Posterior cingulate gyrus (tissue), 11 donors: ENCODE measurements at regions not wholly inside any gene's neighbourhood (a gene's known extent, or its start where the extent isn't known, plus 50 kb on each side); places are given as distances from the start of the nearest gene placed in this dataset.

Experiments
- DNase-seq, 10 donors: peaks; one replicate each; pipeline versions ENCODE4 v3.0.0 to v3.0.0-alpha.2; 2020 to 2021; ENCODE audit warnings: mixed read lengths in 3 of 10
- intact Hi-C: fragments of 100-400 bp; cut with DNase I; formaldehyde crosslinking; loops from one replicate; pipeline ENCODE4 v1.15.1; 2023

DNA sequence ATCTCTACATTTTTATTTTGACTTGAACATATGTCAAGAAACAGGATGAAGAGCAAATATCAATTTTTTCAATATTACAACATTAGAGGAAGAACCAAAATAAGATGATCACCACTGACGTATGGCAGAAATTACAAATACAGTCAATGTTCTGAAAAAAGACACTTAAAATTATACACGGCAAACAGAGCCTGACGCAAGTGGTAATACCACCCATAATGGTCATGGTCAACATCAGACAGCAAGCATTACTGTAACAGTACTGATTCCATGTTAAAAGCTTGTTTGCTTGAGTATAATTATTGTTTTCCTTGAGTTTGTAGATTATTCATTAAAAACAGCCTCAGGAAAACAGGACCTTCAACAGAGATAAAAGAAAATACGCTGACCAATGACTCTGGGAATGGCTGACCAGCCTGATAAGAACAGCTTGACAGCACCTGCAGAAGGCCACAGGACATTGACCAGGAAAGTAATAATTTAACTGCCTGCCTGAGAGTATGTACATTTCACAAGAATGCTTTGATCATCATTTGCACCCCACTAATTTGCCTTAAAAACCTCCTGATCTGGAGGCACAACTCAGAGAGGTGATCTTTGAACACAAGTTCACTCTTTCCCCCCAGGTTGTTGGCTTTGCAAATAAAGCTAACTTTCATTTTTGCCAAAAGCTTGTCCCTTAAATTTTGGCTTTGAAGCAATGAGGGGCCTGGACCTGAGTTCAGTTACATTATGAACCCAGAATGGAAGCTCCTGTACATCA, 187.3 kb downstream of the IPO8 start:
- intact Hi-C loops: no loop called here
- DNase-seq: no peak

DNA sequence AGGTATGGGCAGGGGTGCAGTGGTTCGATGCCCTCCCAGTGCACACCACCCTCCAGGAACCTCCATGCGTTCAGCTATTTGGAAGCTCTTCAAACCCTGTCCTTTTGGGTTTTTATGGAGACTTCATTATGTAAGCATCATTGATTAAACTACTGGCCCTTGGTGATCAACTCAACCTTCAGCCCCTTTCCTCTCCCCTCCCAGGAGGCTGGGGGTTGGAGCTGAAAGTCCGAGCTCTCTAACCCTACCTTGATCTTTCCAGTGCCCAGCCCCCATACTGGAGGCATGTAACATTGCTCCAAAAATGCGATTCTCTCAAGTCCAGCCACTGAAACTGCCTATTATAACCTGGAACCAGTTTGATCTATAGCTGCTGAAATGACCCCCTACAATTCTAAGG, 188.1 kb downstream of the IPO8 start:
- no peak for DNase-seq
- intact Hi-C loops: no loop called here

DNA sequence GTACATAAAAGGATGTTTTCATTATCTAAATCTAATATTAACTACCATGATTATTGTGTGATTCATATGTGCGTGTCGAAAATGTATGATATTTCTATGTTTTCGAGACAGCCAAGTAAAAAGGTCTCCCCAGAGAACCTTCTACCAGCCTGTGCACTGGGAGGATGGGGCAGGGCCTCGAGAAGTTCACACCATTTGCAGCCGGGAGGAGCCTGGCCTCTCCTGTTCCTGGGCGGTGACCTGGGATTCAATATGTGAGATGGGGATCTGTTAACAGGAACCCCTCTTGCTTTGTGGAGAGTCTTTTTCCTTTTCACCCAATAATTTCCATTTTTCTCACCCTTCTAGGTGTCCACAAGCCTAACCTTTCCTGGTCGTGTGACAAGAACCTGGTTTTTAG, 189.3 kb downstream of the IPO8 start:
- no peak for DNase-seq
- intact Hi-C loops: no loop called here

DNA sequence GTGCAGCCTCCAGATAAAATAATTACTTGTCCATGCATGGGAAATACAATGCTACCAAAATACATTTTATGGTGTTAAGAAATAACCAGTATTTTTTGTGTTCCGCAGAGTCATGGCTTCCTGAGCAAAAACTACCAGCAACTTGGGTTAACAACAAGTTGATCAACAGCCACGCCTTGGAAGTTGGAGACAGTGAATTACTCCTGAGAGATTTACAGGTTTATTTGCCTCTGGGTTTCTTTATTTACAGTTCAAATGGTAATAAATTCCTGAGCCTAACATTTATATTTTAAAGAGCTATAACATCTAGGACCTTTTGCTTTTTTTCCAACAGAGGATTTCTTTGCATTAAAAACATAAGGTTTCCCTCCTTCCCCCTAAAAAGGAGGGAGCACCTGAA, 194.0 kb downstream of the IPO8 start:
- DNase-seq: no peak
- intact Hi-C loops: no loop called here

DNA sequence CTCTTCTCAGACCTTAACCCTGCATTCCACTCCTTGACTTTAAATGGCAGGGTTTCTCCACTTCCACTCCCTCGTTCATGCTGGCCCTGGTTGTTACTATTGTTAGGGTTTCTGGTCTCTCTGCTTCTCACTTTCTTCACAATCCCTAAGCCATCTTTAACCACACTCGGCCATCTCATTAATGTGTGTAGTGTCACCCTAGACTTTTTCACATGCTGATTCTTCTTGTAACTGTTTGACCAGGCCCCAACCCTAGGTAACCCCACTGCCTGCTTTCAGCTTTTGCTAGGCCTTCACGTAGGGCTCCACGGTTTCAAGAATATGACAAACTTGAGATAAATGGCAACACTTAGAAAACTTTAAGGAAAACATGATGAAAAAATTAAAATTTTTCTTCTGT, 195.1 kb downstream of the IPO8 start:
- DNase-seq: no peak

DNA sequence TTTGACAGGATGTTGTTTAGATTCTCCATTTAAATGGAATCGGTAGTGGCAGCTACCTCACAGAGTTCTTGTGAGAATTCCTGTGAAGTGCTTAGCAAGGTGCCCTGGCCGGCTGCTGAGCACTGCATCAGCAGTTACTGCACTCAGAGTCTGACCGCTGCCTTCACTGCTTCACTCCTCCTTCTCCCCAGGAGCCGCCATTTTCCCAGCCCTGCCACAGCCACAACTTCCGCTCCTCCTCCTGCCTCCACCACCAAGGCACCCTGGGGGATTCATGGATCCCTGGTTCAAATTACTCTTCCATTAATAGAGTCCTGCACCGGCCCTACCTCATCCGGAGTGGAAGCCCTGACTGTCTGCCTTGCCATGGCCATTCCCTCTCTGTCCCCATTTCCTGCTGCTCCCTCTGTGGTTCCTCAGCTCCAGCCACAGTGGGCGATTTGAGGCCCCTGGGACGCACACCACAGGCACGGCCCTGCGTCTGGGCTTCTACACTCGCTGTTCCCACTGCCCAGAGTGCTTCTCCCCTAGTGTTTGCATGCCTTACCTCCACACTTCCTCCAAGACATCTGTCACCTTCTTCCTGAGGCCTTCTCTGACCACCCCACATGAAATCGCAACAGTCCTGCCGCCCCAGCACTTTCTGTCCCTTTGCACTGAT, 210.3 kb downstream of the IPO8 start:
- intact Hi-C loops: no loop called here
- DNase-seq: peak in 1 of 10 donors; percentile 55

More for the DNA sequence above, 195.1 kb downstream of the IPO8 start:
- intact Hi-C loops: no loop called here

DNA sequence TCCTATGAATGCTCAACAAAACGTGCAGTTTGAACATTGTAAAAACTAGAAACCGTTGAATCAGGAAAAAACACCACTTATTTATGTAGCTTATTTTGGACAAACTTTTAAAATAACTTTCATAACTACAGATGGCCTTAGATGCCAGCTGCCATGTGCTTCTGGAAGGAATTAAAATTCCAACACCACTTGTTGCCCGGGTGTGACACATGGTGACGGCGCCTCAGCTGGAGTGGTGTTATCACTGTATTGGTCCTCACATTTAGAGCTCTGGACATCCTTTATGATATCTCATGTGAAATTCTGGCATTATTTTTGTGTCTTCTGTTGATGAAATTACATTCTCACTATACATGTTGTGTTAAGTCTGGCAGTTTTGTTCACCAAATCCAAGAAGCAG, 211.0 kb downstream of the IPO8 start:
- no peak for DNase-seq
- intact Hi-C loops: no loop called here

DNA sequence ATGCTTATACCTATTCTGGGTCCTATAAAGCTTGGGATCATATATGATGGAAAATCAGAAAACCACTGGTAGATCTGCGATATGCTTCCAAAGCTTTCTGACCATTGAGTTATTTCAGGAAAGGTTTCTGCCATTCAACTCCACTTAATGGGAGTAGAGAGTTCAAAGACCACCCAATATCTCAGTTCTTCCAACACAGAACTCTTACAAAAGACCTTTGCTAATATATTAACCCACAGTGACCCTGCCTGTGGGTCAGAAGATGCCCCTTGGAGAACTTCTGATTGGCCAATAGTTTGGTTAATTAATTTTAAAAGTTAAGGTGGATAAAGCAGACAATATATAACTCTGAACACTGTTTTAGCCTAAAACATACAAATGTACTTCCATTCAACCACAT, 213.0 kb downstream of the IPO8 start:
- intact Hi-C loops: no loop called here
- DNase-seq: no peak

DNA sequence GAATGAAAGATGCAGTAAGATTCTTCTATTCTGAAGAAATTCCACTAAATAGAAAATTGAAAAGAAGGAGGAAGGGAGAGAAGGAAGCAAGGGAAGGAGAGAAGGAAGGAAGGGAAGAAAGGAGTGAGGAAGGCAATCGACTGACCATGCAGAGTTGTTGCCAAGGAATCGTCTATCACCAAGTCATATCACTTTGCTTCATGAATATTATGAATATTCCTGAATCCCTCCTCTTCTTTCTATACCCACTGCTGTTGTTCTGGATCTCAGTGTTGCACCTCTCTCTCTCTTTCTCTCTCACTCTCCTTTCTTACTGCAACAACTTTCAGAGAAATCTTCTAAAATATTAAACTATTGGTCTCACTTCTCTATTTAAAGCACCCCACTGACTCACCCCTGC, 222.4 kb downstream of the IPO8 start:
- DNase-seq: no peak
- intact Hi-C loops: no loop called here

DNA sequence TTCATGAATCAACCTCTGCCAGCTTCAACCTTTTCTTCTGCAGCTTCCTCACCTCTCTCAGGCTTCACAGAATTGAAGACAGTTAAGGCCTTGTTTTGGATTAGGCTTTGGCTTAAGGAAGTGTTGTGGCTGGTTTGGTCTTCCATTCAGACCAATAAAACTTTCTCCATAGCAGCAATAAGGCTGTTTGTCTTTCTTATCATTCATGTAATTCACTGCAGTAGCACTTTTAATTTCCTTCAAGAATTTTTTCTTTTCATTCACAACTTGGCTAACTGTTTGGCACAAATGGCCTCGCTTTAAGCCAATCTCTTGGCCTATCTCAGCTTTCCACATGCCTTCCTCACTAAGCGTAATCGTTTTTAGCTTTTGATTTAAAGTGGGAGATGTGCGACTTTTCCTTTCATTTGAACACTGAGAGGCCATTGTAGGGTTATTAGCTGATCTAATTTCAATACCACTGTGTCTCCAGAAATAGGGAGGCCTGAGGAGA, 229.5 kb downstream of the IPO8 start:
- no peak for DNase-seq
- intact Hi-C loops: no loop called here

DNA sequence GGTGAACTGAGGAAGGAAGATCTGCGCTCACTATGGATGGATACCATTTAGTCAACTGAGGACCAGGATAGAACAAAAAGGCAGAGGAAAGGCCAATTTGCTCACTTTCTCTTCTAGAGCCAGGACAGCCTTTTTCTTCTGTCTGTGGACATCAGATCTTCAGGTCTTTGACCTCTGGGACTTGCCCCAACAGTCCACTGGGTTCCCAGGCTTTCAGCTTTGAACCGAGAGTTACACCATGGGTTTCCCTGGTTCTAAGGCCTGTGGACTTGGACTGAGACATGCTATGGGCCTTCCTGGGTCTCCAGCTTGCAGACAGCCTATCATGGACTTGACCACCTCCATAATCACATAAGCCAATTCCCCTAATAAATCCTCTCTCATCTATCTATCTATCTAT, 232.0 kb downstream of the IPO8 start:
- DNase-seq: no peak
- intact Hi-C loops: no loop called here

DNA sequence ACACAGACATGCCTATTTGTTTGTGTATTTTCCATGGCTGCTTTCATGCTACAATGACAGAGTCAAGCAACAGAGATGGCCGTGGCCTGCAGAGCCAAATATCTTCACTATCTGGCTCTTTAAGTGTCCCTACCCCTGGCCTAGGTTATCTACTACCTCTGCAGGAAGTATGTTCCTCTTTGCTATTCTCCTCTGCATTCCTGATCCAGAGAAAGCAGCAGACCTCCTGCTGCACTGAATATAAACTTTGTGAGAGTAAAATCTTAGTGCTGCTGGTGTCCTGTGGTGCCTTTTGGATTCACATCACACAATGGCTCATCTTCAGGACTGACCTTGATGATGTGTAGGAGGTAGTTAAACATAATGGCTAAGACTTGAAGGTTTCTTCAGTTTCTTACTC, 233.4 kb downstream of the IPO8 start:
- intact Hi-C loops: no loop called here
- no peak for DNase-seq

DNA sequence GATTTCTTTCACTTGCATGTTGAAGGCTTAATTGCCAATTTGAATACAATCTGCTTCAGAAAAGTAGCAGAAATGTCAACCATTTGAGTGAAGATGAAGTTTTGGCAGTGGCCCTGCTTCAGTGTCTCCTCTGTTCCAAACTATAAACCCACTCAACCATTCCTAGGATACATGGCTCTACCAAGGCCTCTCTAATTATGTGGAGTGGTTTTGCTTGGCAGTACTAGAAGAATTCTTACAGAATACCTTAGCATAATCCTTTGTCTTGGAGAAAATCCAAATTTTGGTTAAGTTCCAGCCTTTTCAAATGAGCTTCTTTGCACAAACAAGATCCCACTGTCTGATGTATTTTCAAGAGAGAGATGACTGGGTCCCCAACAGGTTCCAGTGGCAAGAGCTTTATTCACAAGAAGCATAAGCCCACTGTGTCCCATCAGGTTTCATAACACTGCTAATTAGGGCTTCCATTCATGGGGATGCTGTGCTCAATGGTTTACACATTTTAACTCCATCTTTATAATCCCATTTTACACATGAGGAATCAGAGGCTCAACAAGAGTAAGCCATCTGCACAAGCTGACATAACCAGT, 234.5 kb downstream of the IPO8 start:
- DNase-seq: no peak
- intact Hi-C loops: no loop called here

DNA sequence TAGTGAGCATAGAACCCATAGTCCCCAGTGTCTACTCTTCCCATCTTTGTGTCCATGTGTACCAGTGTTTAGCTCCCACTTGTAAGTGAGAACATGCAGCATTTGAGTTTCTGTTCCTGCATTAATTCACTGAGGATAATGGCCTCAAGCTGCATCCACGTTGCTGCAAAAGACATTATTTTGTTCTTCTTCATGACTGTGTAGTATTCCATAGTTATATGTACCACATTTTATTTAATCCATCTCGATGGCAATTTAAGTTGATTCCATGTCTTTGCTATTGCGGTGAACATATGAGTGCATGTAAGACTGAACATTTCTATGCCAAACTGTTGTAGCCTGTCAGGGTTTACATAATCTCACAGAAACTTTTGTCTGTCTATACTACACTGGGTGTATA, 237.2 kb downstream of the IPO8 start:
- DNase-seq: no peak
- intact Hi-C loops: no loop called here

DNA sequence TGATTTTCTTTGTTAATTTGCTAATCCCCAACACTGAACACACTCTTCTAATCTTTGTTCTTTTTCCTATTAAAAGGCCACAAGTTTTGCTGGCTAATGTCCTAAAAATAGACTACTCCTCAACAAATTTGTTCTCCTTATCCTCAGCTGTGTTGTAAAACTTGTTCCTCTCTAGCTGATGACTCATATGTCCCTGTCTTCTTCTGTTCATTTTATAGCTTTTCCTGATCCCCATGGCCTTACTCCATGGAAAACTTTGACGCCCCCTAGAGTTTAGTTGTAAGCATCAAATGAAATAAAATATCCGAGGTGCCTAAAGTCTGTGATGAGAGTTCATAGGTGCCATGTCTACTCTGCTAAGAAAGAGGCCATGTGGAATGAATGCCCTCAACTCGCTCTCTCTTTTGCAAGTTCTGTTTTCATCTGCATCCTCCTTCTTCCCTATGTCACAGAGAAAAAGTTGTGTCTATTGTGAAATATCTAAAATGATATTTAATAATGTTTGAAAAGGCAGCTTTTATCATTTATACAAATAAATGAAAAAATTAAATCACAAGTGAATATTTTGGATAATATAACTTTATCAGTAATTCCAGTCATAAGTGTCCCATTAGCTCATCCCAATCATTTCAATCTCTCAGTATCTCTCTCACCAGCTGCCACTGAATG, 237.9 kb downstream of the IPO8 start:
- intact Hi-C loops: no loop called here
- no peak for DNase-seq

DNA sequence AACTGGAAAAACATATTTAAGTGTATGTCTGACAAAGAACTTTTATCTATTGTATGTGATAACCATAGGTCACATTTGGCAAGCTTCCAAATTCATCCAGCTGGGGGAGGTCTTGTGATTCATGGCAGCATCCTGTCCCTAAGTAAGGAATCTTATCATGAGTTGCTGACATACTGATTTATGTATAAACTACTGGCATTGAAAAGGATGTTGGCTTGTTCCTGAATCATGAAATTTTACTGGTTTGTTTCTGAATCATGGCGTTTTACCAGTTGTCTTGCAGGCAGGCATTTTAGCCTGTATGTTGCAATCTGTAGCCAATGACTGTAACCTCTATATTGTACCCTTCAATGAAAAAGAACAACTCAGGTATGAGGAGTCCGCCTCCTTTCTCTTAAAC, 244.8 kb downstream of the IPO8 start:
- DNase-seq: no peak
- intact Hi-C loops: no loop called here

DNA sequence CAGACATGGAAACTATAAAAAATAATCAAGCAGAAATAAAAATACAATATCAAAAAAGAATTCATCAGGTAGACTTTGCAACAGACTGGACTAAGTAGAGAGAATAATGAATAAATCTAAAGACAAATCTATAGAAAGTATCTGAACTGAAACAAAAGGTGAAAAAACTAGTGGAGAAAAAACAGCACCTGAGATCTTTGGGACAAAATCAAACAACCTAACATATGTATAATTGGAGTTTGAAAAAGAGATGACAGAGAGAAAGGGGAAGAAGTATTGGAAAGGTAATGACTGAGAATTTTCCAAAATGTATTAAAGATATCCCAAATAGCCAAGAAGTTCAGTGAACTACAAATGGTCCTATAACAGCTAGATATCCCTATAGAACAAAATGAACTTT, 245.4 kb downstream of the IPO8 start:
- no peak for DNase-seq
- intact Hi-C loops: no loop called here

DNA sequence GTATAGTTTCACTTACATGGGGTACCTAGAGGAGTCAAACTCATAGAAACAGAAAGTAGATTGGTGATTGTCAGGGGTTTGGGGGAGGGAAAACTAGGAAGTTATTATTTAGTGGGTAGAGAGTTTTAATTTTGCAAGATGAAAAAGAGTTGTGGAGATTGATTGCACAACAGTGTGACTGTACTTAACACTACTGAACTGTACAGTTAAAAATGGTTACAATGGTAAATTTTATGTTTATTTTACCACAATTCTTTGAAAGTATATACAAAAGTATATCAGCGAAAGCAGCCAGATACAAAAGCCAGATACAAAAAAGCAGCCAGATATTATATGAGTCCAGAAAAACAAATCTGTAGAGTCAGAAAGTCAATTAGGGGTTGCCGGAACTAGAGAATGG, 247.6 kb downstream of the IPO8 start:
- intact Hi-C loops: no loop called here
- no peak for DNase-seq

DNA sequence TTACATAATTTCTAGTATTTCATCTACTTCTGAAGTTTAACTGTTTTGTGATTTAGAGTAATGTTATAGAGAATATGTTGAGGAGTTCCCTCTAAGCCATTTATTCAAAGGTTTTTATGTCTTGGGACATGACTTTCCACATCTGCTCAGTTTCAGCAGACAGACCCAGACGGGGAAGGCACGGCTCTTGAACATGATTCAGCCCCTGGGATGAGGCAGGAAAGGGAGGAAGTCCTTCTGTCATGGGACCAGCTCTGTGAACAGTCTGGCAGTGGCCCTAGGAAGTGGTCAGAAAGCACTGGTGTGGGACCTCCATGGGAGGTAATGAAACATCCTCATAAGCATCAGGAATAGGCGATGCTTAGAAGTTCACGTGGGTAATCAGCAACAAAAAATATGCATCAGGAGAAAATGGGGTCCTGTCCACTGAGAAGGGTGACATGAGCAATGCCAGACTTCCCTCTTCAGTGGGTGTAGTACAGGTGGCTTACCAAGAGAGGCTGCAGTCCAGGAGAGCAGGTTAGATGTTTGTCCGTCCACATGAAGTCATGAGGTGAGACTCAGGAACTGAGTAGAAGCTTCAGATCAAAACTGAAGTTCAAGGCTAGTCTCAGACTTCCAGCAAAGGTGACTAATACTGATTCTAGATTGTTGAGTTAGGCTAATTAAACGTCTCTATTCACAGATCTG, 248.5 kb downstream of the IPO8 start:
- intact Hi-C loops: no loop called here

DNA sequence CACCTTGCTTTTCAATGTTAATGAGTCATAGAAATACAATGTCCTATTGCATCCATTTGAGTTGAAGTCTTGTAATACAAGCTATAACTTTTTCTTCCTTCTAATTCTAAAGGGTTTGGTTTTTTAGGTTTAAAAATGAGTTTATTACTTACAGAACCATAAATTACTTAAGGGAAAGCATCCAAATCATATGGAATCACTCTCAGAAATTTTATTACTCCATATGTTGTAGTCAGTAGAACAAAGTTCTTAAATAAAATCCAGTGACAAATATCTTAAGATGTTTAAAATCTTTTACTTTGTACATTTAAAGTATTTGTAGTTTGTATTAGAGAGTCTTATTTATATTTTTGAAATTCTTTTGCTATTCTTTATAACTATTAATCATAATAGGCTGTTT, 253.2 kb downstream of the IPO8 start:
- intact Hi-C loops: no loop called here

More for the DNA sequence above, 248.5 kb downstream of the IPO8 start:
- DNase-seq: no peak

More for the DNA sequence above, 253.2 kb downstream of the IPO8 start:
- no peak for DNase-seq
